PC-9 (cell line): ENCODE measurements at regions not wholly inside any gene's neighbourhood (a gene's known extent, or its start where the extent isn't known, plus 50 kb on each side); places are given as distances from the start of the nearest gene placed in this dataset.
A peak's percentile ranks its signal among the peaks of the same experiment; 100 is the strongest.

Source experiments
- CTCF ChIP-seq: fragments of 200-600 bp; sonication (generic); conservative IDR thresholded peaks from 2 replicates; pipeline ENCODE4 v1.6.1; 2017; ENCODE audit warnings: mixed run types, antibody characterized with exemption, mild to moderate bottlenecking, moderate library complexity
- EZH2 ChIP-seq: fragments of 200-600 bp; sonication (generic); IDR thresholded peaks from 2 replicates; pipeline ENCODE4 v1.8.0; 2017; ENCODE audit warnings: antibody characterized with exemption, low read depth

- TF ChIP-seq EZH2 (no peak; the same call in 1 of the 2 replicates), CTCF (peak; percentile 84)
Observed at GRCh38 chr22:49701380-49702067, 126.1 kb downstream of the BRD1 start.
